Glomerular visceral epithelial cell (primary cell): ENCODE measurements at regions not wholly inside any gene's neighbourhood (a gene's known extent, or its start where the extent isn't known, plus 50 kb on each side); places are given as distances from the start of the nearest gene placed in this dataset.

Experiments used
- DNase-seq: peaks from one replicate; pipeline ENCODE4 v3.0.0-alpha.2; 2016; ENCODE audit errors: extremely low spot score

- DNase-seq, result peak; percentile 34
Observed at GRCh38 chr11:80084608-80085007, 643.8 kb upstream of the TENM4 start.

GRCh38 chr11:80083531-80083951 is 642.7 kb upstream of the TENM4 start:
- DNase-seq, result peak; percentile 18

DNA sequence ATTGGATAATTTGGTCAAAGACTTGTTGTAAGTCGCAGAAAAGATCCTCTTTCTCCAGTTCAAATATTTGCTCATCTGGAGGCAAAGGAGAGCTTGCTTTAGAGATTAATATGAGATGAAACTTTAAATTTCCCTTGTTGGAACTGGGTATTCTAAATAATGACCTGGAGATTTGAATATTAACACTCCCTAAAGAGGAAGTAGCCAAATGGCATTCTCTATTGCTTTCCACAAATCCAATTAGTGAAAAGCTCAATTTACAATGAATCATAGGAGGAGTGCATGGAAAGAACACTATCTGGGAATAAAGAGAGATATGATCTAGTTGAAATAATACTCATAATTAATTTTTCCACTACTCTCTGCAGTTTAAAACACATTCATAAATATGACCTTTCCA is 641.6 kb upstream of the TENM4 start:
- DNase-seq, result no peak

DNA sequence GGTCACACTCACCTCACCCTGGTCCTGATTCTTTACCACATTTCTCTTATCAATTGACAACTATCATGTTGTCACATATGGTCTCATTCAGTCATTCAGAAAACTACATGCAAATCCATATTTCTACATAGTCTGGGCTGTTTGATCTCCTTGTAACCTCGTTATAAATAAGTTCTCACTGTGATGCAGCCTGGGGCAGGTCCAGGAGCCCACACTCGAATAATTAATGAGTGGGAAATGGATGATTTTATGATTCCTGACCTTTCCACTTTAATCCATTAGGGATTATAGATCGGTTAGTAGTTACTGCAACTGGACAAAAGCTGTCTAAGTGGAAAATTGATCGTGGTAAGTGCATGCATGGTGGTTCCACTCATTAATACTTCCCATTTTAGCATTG is 636.3 kb upstream of the TENM4 start:
- DNase-seq, result no peak

DNA sequence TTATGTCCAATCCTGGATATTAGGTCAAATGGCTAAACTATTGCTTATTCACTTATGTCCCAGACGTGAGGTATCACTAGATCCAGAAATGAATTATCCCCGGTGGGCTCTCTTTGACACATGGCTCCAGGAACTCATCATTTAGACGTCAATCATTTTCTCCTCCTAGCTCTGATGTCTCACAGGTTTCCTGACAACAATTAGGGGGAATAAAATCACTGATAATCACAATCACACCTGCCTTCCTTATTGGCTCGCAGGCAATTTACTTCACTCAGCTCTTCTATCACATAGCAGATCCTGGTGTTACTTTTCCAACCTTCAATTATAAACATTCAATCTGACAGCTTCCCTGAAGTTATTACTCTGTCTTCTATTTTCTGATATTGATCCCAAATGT is 634.0 kb upstream of the TENM4 start:
- DNase-seq, result no peak

DNA sequence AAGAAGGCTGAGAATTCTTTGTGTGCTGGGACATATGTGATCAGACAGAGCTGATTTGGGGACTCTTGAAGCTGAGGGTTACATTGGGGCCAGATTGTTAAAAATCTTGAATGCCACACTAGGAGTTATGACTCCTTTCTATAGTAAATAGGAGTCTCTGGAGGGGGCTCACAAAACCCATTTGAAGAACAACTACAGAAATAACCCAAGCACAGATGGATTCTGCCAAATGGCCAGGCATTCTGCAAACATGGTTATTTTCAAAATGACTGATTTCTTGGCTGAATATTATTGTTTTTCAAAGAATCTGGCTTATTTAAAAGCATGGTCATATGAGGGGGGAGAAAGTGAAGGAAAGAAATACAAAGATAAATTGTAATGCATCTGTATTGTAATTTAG is 625.5 kb upstream of the TENM4 start:
- no peak for DNase-seq

DNA sequence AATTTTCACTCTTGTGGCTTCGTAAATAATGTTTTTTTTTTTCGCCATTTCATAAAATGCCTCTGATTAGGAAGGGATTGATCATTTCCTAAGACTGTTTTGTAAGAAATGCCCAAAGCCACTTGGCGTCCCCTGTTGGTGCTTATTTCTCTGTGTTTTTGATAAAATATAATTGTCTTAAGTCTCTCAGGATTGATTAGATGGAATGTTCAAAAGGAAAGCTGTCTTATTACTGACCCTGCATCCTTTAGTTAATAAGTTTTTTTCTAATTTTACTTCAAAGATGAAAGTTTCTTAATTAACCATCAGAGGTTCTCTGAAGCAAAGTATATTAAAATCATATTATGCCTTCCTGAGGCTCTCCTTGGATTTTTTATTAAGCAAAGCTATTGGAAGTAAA is 624.3 kb upstream of the TENM4 start:
- DNase-seq, result no peak

DNA sequence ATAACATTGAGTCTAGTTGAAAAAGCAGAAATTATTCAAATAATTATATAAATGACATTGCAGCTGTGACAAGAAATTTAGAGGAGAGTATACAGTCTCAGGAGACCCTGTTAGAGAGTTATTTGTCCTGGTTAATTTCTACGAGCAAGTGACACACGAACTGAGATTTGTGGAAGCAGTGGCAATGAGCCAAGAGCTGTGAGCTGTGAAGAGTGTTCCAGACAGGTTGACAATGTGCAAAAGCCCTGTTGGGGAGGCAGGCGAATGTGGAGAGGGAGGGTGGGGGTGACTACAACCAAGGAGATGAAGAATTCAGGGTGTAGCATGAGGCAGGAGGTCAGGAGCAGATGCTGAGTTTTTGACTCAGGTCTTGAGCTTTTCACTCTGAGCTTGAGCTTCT is 620.2 kb upstream of the TENM4 start:
- DNase-seq, result peak; percentile 1

DNA sequence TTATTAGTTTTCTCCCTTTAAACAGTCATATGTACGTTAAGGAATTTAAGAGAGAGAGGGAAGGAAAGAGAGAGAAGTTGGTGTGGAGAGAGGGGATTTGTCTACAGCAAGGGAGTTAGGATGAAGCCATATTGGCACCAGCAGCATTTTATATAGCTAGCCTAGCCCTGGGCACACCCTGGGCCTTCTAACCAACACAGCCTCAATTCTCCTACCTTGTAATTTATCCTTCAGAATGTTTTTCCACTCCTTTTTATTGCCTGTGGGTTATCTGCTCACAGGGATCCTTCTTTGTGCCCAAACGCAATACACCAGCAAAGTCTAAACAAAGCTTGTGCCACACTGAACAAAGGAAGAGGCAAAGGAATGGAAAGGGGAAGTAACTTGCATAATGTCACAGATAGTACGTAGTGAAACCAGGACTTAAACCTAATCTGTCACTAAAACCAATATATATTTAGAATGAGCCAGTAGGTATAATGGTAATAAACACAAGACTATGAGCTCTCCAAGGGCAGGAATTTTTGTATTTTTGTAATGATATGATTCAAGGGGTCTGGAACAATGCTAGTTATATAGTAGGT is 613.8 kb upstream of the TENM4 start:
- DNase-seq, result no peak

GRCh38 chr11:80048513-80048912 is 607.7 kb upstream of the TENM4 start:
- no peak for DNase-seq

DNA sequence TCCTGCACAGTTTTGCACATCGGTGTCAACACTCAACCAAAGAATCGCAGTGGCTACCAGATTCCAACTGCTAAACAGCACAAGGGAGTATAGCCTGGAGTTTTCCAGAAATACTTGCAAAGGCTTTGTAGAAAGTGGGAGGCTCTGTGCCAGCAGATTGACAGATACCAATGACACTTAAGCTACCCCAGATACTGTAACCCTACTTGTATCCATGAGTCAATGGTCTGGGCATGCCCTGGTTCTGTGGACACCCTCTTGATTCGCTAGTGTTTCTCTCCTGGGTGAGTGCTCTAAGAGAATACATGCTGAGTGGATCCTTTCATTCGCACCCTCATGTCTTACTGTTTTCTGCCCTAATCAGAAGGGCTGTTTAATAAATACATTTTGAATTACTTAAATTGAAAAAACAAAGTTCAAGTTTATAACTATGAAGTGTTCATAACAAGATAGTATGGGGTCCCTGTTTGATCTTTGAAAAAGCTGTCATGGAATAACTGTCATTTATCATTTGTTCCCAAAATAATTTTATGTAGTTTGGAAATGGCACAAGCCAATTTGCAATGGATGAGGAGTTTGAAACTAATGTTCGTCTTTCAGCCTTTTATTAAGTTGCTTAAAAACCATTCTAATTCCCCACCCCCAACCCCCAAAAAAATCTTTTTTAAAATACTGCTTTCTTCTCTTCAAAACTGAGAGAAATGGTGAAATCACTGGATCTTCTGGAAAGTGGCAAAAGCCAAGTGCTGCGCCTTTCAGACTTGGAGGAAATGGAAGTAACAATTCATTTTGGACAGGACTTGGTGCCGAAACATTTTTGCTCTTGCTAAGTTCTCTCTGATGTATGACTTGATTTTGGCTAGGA is 600.5 kb upstream of the TENM4 start:
- DNase-seq, result no peak

GRCh38 chr11:80034801-80035200 is 594.0 kb upstream of the TENM4 start:
- no peak for DNase-seq

DNA sequence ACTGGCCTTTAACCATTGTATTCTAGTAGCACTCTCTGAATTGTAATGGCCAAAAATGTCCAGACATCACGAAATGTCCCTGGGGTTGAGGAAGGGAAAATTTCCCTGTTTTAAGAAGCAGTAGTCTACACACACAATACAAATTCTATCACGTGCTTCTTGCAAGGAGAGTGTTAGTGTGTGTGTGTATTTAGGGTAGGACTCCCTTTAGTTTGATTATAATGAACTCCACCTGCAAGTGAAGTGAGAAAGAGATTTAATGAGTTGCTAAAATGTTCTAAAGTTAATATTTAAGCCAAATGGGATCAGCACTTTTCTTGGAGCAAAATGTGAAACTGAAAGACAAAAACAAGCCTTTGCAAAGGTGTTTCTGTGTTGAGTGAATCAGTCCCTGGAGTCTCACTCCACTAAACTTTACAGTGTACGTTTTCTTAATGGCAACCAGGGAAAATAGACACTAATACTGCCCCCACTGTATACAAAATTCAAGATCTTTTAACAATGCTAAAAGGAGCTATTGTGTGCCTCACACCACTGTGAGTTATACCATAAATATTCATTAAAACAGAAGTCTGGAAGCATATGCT is 590.3 kb upstream of the TENM4 start:
- DNase-seq, result no peak

- no peak for DNase-seq
Observed at GRCh38 chr11:80028998-80029397, 588.2 kb upstream of the TENM4 start.

- no peak for DNase-seq
Observed at GRCh38 chr11:80024119-80024518, 583.3 kb upstream of the TENM4 start.

- DNase-seq, result no peak
Observed at GRCh38 chr11:80023386-80023785, 582.6 kb upstream of the TENM4 start.

DNA sequence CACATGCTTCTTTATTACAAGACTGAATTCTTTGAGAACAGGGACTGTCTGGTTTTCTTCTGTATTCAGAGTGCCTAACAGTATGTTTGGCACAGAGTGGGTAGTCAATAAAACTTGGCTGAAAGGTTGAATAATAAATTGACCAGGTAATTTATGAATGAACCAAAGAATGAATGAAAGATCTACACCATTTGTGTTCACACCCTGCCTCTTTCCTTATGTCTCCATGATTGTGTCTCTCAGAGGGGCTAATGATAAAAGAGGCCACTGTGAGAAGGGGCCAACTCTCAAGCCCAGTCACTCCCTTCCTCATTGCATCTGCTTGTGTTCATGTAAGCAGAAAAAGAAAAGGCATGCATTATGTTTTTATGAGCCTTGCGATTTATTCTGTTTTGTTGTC is 569.7 kb upstream of the TENM4 start:
- no peak for DNase-seq

GRCh38 chr11:80009081-80009480 is 568.3 kb upstream of the TENM4 start:
- no peak for DNase-seq

GRCh38 chr11:80007616-80008015 is 566.8 kb upstream of the TENM4 start:
- DNase-seq, result peak; percentile 38

DNA sequence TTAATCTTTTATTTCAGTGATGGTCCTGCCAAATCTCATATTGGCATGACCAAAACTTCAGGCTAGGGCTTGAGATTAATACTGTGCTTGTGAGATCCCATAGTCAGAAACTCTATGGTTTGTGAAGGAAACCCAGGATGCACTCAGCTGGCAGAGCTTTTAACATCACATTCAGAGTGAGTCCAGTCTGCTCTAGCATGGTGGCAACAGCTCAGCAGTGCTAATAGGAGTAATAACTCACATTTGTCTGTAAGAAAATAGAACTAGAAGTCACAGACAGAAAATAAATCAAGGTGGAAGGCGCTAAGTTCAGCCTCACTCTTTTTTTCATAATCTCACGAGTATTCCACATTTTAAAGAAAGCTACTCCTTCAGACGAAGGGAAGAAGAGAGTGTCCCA is 549.3 kb upstream of the TENM4 start:
- DNase-seq, result no peak

DNA sequence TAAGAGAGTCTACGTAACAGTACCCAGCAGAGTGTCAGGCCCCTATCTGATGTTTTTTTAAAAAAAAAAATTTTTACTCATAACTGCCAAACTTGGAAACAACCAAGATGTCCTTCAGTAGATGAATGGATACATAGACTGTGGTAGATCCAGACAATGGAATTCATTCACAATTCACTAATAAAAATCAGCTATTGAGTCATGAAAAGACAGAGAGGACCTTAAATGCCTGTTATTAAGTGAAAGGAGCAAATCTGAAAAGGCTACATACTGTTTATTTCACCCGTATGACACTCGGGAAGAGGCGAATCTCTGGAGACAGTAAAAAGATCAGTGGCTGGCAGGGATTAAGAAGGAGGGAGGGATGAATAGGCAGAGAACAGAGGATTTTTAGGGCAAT is 541.4 kb upstream of the TENM4 start:
- DNase-seq, result no peak

GRCh38 chr11:79980916-79981315 is 540.1 kb upstream of the TENM4 start:
- DNase-seq, result no peak
